HepG2 (cell line): ENCODE measurements at regions not wholly inside any gene's neighbourhood (a gene's known extent, or its start where the extent isn't known, plus 50 kb on each side); places are given as distances from the start of the nearest gene placed in this dataset.

ENCODE experiments used
- ATAC-seq: fragments of 200-7000 bp; cut with Tn5 transposase; 3 replicates; pipeline ENCODE4 v1.9.1; 2020; ENCODE audit warnings: mild to moderate bottlenecking, moderate library complexity
- BruUV-seq: library from RNA; stranded (reverse); fragments of 400-500 nt; replicated peaks from 2 replicates; lab custom pipeline; 2021; lab: Mats Ljungman, UMichigan
- CTCF ChIA-PET: fragments of 300-600 bp; formaldehyde crosslinking; extraction: SDS; loops from one replicate; lab custom pipeline; 2021; ENCODE audit warnings: low total read pairs, inconsistent platforms, low intra/inter-chr PET ratio; lab: Yijun Ruan, JAX
- POLR2A ChIA-PET: fragments of 350-600 bp; sonication (Branson Sonifier 250); formaldehyde crosslinking; loops from one replicate; lab custom pipeline; 2020; ENCODE audit warnings: antibody characterized with exemption, inconsistent platforms; lab: Yijun Ruan, JAX
- DNase-seq: peaks from one replicate; pipeline ENCODE4 v3.0.0-alpha.2; 2015; ENCODE audit warnings: low spot score
- FAIRE-seq: peaks from 3 replicates; lab custom pipeline; 2011; peaks lifted over from hg19 to GRCh38; lab: Jason Lieb, UNC
- H2AFZ ChIP-seq: one replicate; pipeline ENCODE4 v1.6.1; 2011; ENCODE audit warnings: low read length, inconsistent platforms
- H3K27ac ChIP-seq: fragments of 300-600 bp; 3 replicates; pipeline ENCODE4 v1.8.0; 2011; ENCODE audit warnings: mixed run types, mild to moderate bottlenecking, mixed read lengths, low read length, inconsistent platforms; ENCODE audit not compliant: insufficient read depth; ENCODE audit errors: extremely low read length
- H3K27me3 ChIP-seq, 2 experiments: fragments of 200-600 bp in 1 of 2; 2 replicates in 1 of 2; 3 replicates in 1 of 2; pipeline versions ENCODE4 v1.6.0 to v1.8.0; 2011; ENCODE audit warnings: low read length in 2 of 2, mild to moderate bottlenecking in 2 of 2, moderate library complexity in 2 of 2, inconsistent platforms in 1 of 2; ENCODE audit not compliant: insufficient read depth in 2 of 2, control insufficient read depth in 1 of 2
- H3K36me3 ChIP-seq, 2 experiments: fragments of 200-600 bp in 1 of 2; replicated peaks in 1 of 2; 2 replicates in 1 of 2; 3 replicates in 1 of 2; pipeline versions ENCODE4 v1.5.1 to v1.8.0; 2011; ENCODE audit warnings: low read length in 2 of 2, inconsistent platforms in 1 of 2; ENCODE audit not compliant: insufficient read depth in 2 of 2, control insufficient read depth in 1 of 2
- H3K4me1 ChIP-seq: 2 replicates; pipeline ENCODE4 v1.5.1; 2012; ENCODE audit warnings: low read length, inconsistent platforms; ENCODE audit not compliant: insufficient read depth
- H3K4me2 ChIP-seq: 2 replicates; pipeline ENCODE4 v1.6.0; 2011; ENCODE audit warnings: low read depth, low read length, inconsistent platforms
- H3K4me3 ChIP-seq, 3 experiments: fragments of 200-600 bp in 1 of 3; sonication (generic), shearing (Covaris generic) in 1 of 3; replicated peaks in 1 of 3; 2 replicates each; pipeline ENCODE4 v1.5.1; 2011 to 2016; ENCODE audit warnings: low read length in 3 of 3, inconsistent platforms in 2 of 3, low read depth in 2 of 3, mild to moderate bottlenecking in 2 of 3, control low read depth in 1 of 3, mixed read lengths in 1 of 3; ENCODE audit not compliant: insufficient read depth in 1 of 3
- H3K79me2 ChIP-seq: one replicate; pipeline ENCODE4 v1.6.1; 2011; ENCODE audit warnings: low read length, inconsistent platforms; ENCODE audit not compliant: insufficient read depth
- H3K9ac ChIP-seq: 2 replicates; pipeline ENCODE4 v1.6.0; 2011; ENCODE audit warnings: mild to moderate bottlenecking, low read depth, low read length, inconsistent platforms; ENCODE audit not compliant: insufficient read depth
- H3K9me3 ChIP-seq: 2 replicates; pipeline ENCODE4 v1.5.1; 2012; ENCODE audit warnings: mild to moderate bottlenecking, low read length
- H4K20me1 ChIP-seq: 2 replicates; pipeline ENCODE4 v1.6.0; 2011; ENCODE audit warnings: inconsistent platforms, mild to moderate bottlenecking, low read length, moderate library complexity; ENCODE audit not compliant: insufficient read depth
- FOXC1 ChIP-seq: sonication (generic); formaldehyde crosslinking; IDR thresholded peaks from 2 replicates; pipeline ENCODE4 v1.8.0; 2022; ENCODE audit warnings: mild to moderate bottlenecking, missing genetic modification reagents, borderline replicate concordance
- MAX ChIP-seq: IDR thresholded peaks from 2 replicates; pipeline ENCODE4 v1.6.1; 2012; ENCODE audit warnings: inconsistent platforms
- MZF1 ChIP-seq: sonication (generic); formaldehyde crosslinking; IDR thresholded peaks from 2 replicates; pipeline ENCODE4 v1.8.1; 2023; ENCODE audit warnings: mild to moderate bottlenecking, missing genetic modification reagents, borderline replicate concordance
- RELA ChIP-seq: sonication (generic); formaldehyde crosslinking; IDR thresholded peaks from 2 replicates; pipeline ENCODE4 v1.4.0; 2020; ENCODE audit warnings: missing genetic modification reagents
- THYN1 ChIP-seq: sonication (generic); formaldehyde crosslinking; IDR thresholded peaks from 2 replicates; pipeline ENCODE4 v1.8.1; 2023; ENCODE audit warnings: low read depth, mild to moderate bottlenecking, moderate library complexity, missing genetic modification reagents, borderline replicate concordance
- ZBTB1 ChIP-seq: sonication (generic); formaldehyde crosslinking; IDR thresholded peaks from 2 replicates; pipeline ENCODE4 v1.4.0; 2020; ENCODE audit warnings: missing genetic modification reagents, borderline replicate concordance
- ZBTB38 ChIP-seq: sonication (generic); formaldehyde crosslinking; IDR thresholded peaks from 2 replicates; pipeline ENCODE4 v1.5.1; 2020; ENCODE audit warnings: mild to moderate bottlenecking, missing genetic modification reagents
- ZNF263 ChIP-seq: sonication (generic); formaldehyde crosslinking; IDR thresholded peaks from 2 replicates; pipeline ENCODE4 v1.4.0; 2020; ENCODE audit warnings: missing genetic modification reagents
- WGBS: methylation state at CpG from one replicate; pipeline ENCODE4 v1.1.6; 2017; ENCODE audit warnings: low lambda C conversion rate; 5-methylcytosine and 5-hydroxymethylcytosine counted together
- in situ Hi-C: cut with HindIII; loops from 2 replicates; pipeline ENCODE4 v1.10.0; 2017; ENCODE audit warnings: low pct_unique_long_range_greater_than_20kb; ENCODE audit not compliant: extremely low pct_ligation_motif_present
- intact Hi-C: fragments of 100-400 bp; cut with micrococcal nuclease; formaldehyde crosslinking; loops from one replicate; pipeline ENCODE4 v1.10.0; 2022; ENCODE audit not compliant: unreplicated experiment
- TF ChIP-seq, protein P1 (sequence below): sonication (generic); formaldehyde crosslinking; IDR thresholded peaks from 2 replicates; pipeline ENCODE4 v1.4.0; 2020; ENCODE audit warnings: mild to moderate bottlenecking, missing genetic modification reagents
- TF ChIP-seq, protein P2 (sequence below): sonication (generic); formaldehyde crosslinking; IDR thresholded peaks from 2 replicates; pipeline ENCODE4 v1.4.0; 2020; ENCODE audit warnings: missing genetic modification reagents, mild to moderate bottlenecking, borderline replicate concordance
- TF ChIP-seq, protein P3 (sequence below): sonication (generic); formaldehyde crosslinking; IDR thresholded peaks from 2 replicates; pipeline ENCODE4 v1.8.0; 2022; ENCODE audit warnings: missing genetic modification reagents, mild to moderate bottlenecking, borderline replicate concordance

- H3K4me2 ChIP-seq = no peak overlapping the region
- 5% methylated on average over 1 of the region's 1 CpG for WGBS
- no peaks in the 10 kb centered on the region for H3K4me1 ChIP-seq
- BruUV-seq = no TSS peak
- POLR2A ChIA-PET = no interaction called here
- in situ Hi-C loops = no loop called here
- no peaks in the 10 kb centered on the region for H4K20me1 ChIP-seq
- H3K9ac ChIP-seq = no peak overlapping the region
- no peak overlapping the region for H2AFZ ChIP-seq
- FAIRE-seq (no peak), DNase-seq (no peak)
- no peaks in the 10 kb centered on the region for H3K36me3 ChIP-seq
- peaks cover 8% of the 10 kb centered on the region; the same call in 1 of the 2 replicates for H3K9me3 ChIP-seq
- no peaks in the 10 kb centered on the region for H3K27me3 ChIP-seq
- H3K79me2 ChIP-seq = no peaks in the 10 kb centered on the region
- CTCF ChIA-PET = no interaction called here
- H3K4me3 ChIP-seq = no peak overlapping the region
- TF ChIP-seq ZNF263 (no peak), ZBTB1 (CRISPR knock-in tag) (no peak), MAX (no peak), THYN1 (CRISPR knock-in tag) (no peak), RELA (CRISPR knock-in tag) (no peak), MZF1 (CRISPR knock-in tag) (no peak), FOXC1 (no peak), ZBTB38 (CRISPR knock-in tag) (no peak)
- TF ChIP-seq, protein P1, sequence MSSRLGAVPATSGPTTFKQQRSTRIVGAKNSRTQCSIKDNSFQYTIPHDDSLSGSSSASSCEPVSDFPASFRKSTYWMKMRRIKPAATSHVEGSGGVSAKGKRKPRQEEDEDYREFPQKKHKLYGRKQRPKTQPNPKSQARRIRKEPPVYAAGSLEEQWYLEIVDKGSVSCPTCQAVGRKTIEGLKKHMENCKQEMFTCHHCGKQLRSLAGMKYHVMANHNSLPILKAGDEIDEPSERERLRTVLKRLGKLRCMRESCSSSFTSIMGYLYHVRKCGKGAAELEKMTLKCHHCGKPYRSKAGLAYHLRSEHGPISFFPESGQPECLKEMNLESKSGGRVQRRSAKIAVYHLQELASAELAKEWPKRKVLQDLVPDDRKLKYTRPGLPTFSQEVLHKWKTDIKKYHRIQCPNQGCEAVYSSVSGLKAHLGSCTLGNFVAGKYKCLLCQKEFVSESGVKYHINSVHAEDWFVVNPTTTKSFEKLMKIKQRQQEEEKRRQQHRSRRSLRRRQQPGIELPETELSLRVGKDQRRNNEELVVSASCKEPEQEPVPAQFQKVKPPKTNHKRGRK (CRISPR knock-in tag) = no peak
- TF ChIP-seq, protein P2, sequence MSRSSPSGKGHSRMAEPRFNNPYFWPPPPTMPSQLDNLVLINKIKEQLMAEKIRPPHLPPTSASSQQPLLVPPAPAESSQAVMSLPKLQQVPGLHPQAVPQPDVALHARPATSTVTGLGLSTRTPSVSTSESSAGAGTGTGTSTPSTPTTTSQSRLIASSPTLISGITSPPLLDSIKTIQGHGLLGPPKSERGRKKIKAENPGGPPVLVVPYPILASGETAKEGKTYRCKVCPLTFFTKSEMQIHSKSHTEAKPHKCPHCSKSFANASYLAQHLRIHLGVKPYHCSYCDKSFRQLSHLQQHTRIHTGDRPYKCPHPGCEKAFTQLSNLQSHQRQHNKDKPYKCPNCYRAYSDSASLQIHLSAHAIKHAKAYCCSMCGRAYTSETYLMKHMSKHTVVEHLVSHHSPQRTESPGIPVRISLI (CRISPR knock-in tag) = no peak
- TF ChIP-seq, protein P3, sequence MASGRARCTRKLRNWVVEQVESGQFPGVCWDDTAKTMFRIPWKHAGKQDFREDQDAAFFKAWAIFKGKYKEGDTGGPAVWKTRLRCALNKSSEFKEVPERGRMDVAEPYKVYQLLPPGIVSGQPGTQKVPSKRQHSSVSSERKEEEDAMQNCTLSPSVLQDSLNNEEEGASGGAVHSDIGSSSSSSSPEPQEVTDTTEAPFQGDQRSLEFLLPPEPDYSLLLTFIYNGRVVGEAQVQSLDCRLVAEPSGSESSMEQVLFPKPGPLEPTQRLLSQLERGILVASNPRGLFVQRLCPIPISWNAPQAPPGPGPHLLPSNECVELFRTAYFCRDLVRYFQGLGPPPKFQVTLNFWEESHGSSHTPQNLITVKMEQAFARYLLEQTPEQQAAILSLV (CRISPR knock-in tag) = no peak
- TF ChIP-seq, all 625 proteins: peak for 0
- ATAC-seq = no peak
- intact Hi-C loops = no loop called here
- no peak overlapping the region for H3K27ac ChIP-seq
Measured at GRCh38 chr12:17975763-17976162, 114.2 kb downstream of the RERGL start.
